ENCODE measurements at regions not wholly inside any gene's neighbourhood (a gene's known extent, or its start where the extent isn't known, plus 50 kb on each side); places are given as distances from the start of the nearest gene placed in this dataset.

DNA sequence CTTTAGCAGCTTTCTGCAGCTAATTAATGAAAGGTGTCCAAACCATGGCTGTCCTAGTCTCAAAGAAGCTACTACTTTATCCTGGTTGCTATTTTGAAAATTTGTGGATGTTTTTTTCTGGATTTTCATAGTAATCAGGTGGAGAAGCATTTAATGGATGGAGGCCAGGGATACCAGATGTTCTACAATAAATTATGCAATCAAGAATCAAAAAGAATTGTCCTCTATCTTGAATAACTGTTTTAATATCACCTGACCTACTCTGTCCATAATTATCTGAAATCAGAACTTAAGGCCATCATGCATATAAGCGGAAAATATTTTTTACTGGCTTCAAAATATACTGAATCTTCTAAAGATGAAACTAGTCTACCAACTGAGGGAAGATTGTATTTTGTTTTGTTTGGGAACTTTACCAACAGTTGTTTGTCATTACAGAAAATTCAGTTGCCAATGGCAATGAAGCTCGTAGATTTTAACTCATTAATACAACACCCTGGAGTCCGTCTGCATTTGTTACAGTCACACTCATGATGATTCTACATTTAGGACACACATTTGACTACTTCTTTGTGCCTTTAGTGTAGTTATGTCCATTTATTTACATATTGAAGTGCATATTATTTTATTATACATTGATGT, 762.3 kb upstream of the GRM7 start:
- TF ChIP-seq, protein P1, sequence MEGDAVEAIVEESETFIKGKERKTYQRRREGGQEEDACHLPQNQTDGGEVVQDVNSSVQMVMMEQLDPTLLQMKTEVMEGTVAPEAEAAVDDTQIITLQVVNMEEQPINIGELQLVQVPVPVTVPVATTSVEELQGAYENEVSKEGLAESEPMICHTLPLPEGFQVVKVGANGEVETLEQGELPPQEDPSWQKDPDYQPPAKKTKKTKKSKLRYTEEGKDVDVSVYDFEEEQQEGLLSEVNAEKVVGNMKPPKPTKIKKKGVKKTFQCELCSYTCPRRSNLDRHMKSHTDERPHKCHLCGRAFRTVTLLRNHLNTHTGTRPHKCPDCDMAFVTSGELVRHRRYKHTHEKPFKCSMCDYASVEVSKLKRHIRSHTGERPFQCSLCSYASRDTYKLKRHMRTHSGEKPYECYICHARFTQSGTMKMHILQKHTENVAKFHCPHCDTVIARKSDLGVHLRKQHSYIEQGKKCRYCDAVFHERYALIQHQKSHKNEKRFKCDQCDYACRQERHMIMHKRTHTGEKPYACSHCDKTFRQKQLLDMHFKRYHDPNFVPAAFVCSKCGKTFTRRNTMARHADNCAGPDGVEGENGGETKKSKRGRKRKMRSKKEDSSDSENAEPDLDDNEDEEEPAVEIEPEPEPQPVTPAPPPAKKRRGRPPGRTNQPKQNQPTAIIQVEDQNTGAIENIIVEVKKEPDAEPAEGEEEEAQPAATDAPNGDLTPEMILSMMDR (IDR thresholded peaks at IDR 0.05) = no peak
- TF ChIP-seq POLR2AphosphoS5 (IDR thresholded peaks at IDR 0.05) = no peak
- TF ChIP-seq POLR2A (IDR thresholded peaks at IDR 0.05) = no peak
- no peaks in the 10 kb centered on the region for H3K27me3 ChIP-seq (replicated peaks; ENCODE audit: insufficient read depth)
- no peaks in the 10 kb centered on the region for H3K4me1 ChIP-seq (replicated peaks)
- H3K27ac ChIP-seq = no peak overlapping the region
- no peak overlapping the region for H3K4me3 ChIP-seq
- WGBS = 83% methylated on average over 3 of the region's 3 CpGs
- H3K36me3 ChIP-seq = no peaks in the 10 kb centered on the region
- intact Hi-C loops (cut with DNase I) = no loop called here
- DNase-seq (ENCODE audit: low spot score) = no peak
- H3K9me3 ChIP-seq = no peaks in the 10 kb centered on the region

DNA sequence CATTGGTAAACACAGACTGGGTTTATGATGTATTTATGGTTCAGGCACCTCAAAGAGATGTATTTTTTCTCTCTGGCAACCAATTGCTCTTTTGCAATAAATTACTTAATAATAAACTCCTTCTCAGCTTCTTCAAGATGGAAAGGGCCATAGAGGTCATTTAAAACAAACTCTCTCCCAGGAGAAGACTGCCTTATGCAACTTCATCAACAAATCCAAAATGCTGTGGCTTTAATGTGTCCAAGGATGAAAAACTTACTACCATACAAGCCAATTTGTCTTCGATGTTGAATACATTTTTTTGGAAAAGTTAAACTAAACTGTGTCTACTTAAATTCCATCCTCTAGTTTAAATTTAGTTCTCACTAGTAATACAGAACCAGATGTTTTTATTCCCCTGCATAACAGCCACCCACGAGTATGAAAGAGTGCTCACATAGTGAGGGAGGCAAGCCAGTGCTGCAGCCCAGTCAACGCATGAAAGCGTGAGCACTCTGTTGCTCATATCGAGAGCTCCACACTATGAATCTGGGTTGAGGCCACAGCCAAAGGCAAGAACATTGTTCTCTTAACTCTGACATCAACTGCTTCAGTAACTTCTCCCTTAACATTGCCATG, 761.3 kb upstream of the GRM7 start:
- Histone ChIP-seq H3K9me3 (no peaks in the 10 kb centered on the region), H3K27me3 (replicated peaks; ENCODE audit: insufficient read depth) (no peaks in the 10 kb centered on the region), H3K27ac (no peak overlapping the region), H3K4me1 (replicated peaks) (no peaks in the 10 kb centered on the region), H3K4me3 (no peak overlapping the region), H3K36me3 (no peaks in the 10 kb centered on the region)
- no peak for DNase-seq (ENCODE audit: low spot score)
- TF ChIP-seq POLR2AphosphoS5 (IDR thresholded peaks at IDR 0.05) = no peak
- TF ChIP-seq, protein P1 (IDR thresholded peaks at IDR 0.05) = no peak
- TF ChIP-seq POLR2A (IDR thresholded peaks at IDR 0.05) = no peak
- 68% methylated on average over 5 of the region's 5 CpGs for WGBS
- intact Hi-C loops (cut with DNase I) = no loop called here

DNA sequence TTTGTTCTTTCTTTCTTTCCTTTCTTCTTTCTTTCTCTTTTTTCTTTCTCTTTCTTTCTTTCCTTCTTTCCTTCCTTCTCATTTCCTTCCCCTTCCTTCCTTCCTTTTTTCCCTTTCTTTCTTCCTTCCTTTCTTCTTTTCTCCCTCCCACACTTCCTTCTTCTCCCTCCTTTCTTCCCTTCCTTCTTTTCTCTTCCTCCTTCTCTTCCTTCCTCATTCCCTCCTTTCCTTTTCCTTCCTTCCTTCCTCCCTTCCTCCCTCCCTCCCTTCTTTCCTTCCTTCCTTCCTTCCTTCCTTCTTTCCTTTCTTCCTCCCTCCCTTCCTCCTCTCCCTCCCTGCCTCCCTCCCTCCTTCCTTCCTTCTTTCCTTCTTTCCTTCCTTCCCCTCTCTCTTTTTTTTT, 755.7 kb upstream of the GRM7 start:
- no peak for TF ChIP-seq POLR2A (IDR thresholded peaks at IDR 0.05)
- no peak for TF ChIP-seq POLR2AphosphoS5 (IDR thresholded peaks at IDR 0.05)
- TF ChIP-seq, protein P1 (IDR thresholded peaks at IDR 0.05) = no peak
- intact Hi-C loops (cut with DNase I) = no loop called here

DNA sequence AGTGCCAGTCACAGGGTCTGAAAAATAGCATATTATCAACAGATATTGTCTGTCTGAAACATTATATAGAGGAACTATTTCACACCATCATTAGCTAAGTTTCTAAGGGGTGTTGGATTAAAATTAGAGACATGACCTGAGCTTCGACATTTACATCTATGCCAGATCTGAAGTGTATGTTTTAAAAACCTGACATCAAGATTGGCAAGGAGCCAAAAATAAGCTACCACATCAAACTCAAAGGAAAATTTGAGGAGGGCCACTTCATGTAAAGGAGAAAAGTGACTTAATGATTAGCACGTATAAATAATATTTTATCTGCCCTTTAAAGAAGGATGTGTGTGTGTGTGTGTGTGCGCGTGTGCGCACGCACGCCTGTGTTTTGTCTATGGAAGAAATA, 752.0 kb upstream of the GRM7 start:
- intact Hi-C loops (cut with DNase I) = no loop called here

More for the DNA sequence above, 755.7 kb upstream of the GRM7 start:
- Histone ChIP-seq H3K27ac (no peak overlapping the region), H3K27me3 (replicated peaks; ENCODE audit: insufficient read depth) (no peaks in the 10 kb centered on the region), H3K4me1 (replicated peaks) (no peaks in the 10 kb centered on the region), H3K36me3 (no peaks in the 10 kb centered on the region), H3K9me3 (no peaks in the 10 kb centered on the region), H3K4me3 (no peak overlapping the region)
- DNase-seq (ENCODE audit: low spot score) = no peak

More for the DNA sequence above, 752.0 kb upstream of the GRM7 start:
- no peak for DNase-seq (ENCODE audit: low spot score)
- Histone ChIP-seq H3K27me3 (replicated peaks; ENCODE audit: insufficient read depth) (no peaks in the 10 kb centered on the region), H3K4me3 (no peak overlapping the region), H3K9me3 (no peaks in the 10 kb centered on the region), H3K4me1 (replicated peaks) (no peaks in the 10 kb centered on the region), H3K27ac (no peak overlapping the region), H3K36me3 (no peaks in the 10 kb centered on the region)
- TF ChIP-seq, protein P1 (IDR thresholded peaks at IDR 0.05) = no peak
- TF ChIP-seq POLR2A (IDR thresholded peaks at IDR 0.05) = no peak
- TF ChIP-seq POLR2AphosphoS5 (IDR thresholded peaks at IDR 0.05) = no peak
- 73% methylated on average over 7 of the region's 7 CpGs for WGBS

Data from prostate gland (tissue), 2 donors.